ENCODE measurements at regions not wholly inside any gene's neighbourhood (a gene's known extent, or its start where the extent isn't known, plus 50 kb on each side); places are given as distances from the start of the nearest gene placed in this dataset.
"Not testable (repeated sequence)": the region's sequence is repeated elsewhere in the genome, so short reads cannot be mapped to it uniquely, and the experiment has no call there.

GRCh38 chr10:26368463-26368862 is 69.7 kb upstream of the APBB1IP start:
- CTCF ChIA-PET = no interaction called here

GRCh38 chr10:26372513-26373354 is 65.4 kb upstream of the APBB1IP start:
- Mint-ChIP-seq H3K36me3 (ENCODE audit: insufficient read depth, unreplicated experiment) (no peaks in the 10 kb centered on the region), H3K9me3 (ENCODE audit: low read depth, unreplicated experiment) (peaks cover 3% of the 10 kb centered on the region), H3K4me3 (ENCODE audit: low read depth, unreplicated experiment) (no peak overlapping the region), H3K27me3 (ENCODE audit: unreplicated experiment) (no peaks in the 10 kb centered on the region), H3K27ac (ENCODE audit: unreplicated experiment) (no peak overlapping the region), H3K4me1 (ENCODE audit: low read depth, unreplicated experiment) (peaks cover under 1% of the 10 kb centered on the region)
- DNase-seq = no peak
- no TSS peak for BruUV-seq (replicated peaks)
- no peak for TF ChIP-seq CTCF (IDR thresholded peaks at IDR 0.05; ENCODE audit: unreplicated experiment)
- intact Hi-C loops (cut with micrococcal nuclease; ENCODE audit: unreplicated experiment) = no loop called here
- CTCF ChIA-PET = no interaction called here

More at GRCh38 chr10:26368463-26368862, 69.7 kb upstream of the APBB1IP start:
- Mint-ChIP-seq H3K9me3 (ENCODE audit: low read depth, unreplicated experiment) (peaks cover 3% of the 10 kb centered on the region), H3K4me3 (ENCODE audit: low read depth, unreplicated experiment) (no peak overlapping the region), H3K27ac (ENCODE audit: unreplicated experiment) (no peak overlapping the region), H3K36me3 (ENCODE audit: insufficient read depth, unreplicated experiment) (peaks cover 7% of the 10 kb centered on the region), H3K27me3 (ENCODE audit: unreplicated experiment) (no peaks in the 10 kb centered on the region), H3K4me1 (ENCODE audit: low read depth, unreplicated experiment) (peaks cover 24% of the 10 kb centered on the region)
- BruUV-seq (replicated peaks) = no TSS peak
- no peak for TF ChIP-seq CTCF (IDR thresholded peaks at IDR 0.05; ENCODE audit: unreplicated experiment)
- intact Hi-C loops (cut with micrococcal nuclease; ENCODE audit: unreplicated experiment) = loop anchor here (5.0 kb wide), 1 partner anchor 119 kb away; no protein-coding TSS in a partner anchor
- no peak for DNase-seq

- CTCF ChIA-PET = no interaction called here
- Mint-ChIP-seq H3K9me3 (ENCODE audit: low read depth, unreplicated experiment) (peaks cover 3% of the 10 kb centered on the region), H3K27ac (ENCODE audit: unreplicated experiment) (no peak overlapping the region), H3K4me1 (ENCODE audit: low read depth, unreplicated experiment) (no peaks in the 10 kb centered on the region), H3K36me3 (ENCODE audit: insufficient read depth, unreplicated experiment) (no peaks in the 10 kb centered on the region), H3K4me3 (ENCODE audit: low read depth, unreplicated experiment) (no peak overlapping the region), H3K27me3 (ENCODE audit: unreplicated experiment) (no peaks in the 10 kb centered on the region)
- DNase-seq = no peak
- intact Hi-C loops (cut with micrococcal nuclease; ENCODE audit: unreplicated experiment) = no loop called here
- no TSS peak for BruUV-seq (replicated peaks)
- TF ChIP-seq CTCF (IDR thresholded peaks at IDR 0.05; ENCODE audit: unreplicated experiment) = no peak
These were observed 63.7 kb upstream of the APBB1IP start for GRCh38 chr10:26374426-26374825.

- DNase-seq; H3K9me3 Mint-ChIP-seq (ENCODE audit: low read depth, unreplicated experiment): not testable (repeated sequence)
These were observed 60.8 kb upstream of the APBB1IP start for GRCh38 chr10:26377224-26377810.

GRCh38 chr10:26378861-26379294 is 59.3 kb upstream of the APBB1IP start:
- Mint-ChIP-seq H3K27me3 (ENCODE audit: unreplicated experiment) (no peaks in the 10 kb centered on the region), H3K9me3 (ENCODE audit: low read depth, unreplicated experiment) (peaks cover 3% of the 10 kb centered on the region), H3K36me3 (ENCODE audit: insufficient read depth, unreplicated experiment) (no peaks in the 10 kb centered on the region), H3K4me1 (ENCODE audit: low read depth, unreplicated experiment) (no peaks in the 10 kb centered on the region), H3K4me3 (ENCODE audit: low read depth, unreplicated experiment) (no peak overlapping the region), H3K27ac (ENCODE audit: unreplicated experiment) (no peak overlapping the region)
- DNase-seq = no peak
- BruUV-seq (replicated peaks) = no TSS peak
- CTCF ChIA-PET = no interaction called here
- no peak for TF ChIP-seq CTCF (IDR thresholded peaks at IDR 0.05; ENCODE audit: unreplicated experiment)
- intact Hi-C loops (cut with micrococcal nuclease; ENCODE audit: unreplicated experiment) = no loop called here

More at GRCh38 chr10:26377224-26377810, 60.8 kb upstream of the APBB1IP start:
- BruUV-seq (replicated peaks); H3K36me3 Mint-ChIP-seq (ENCODE audit: insufficient read depth, unreplicated experiment); H3K27ac Mint-ChIP-seq (ENCODE audit: unreplicated experiment); H3K4me1 Mint-ChIP-seq (ENCODE audit: low read depth, unreplicated experiment); H3K4me3 Mint-ChIP-seq (ENCODE audit: low read depth, unreplicated experiment); H3K27me3 Mint-ChIP-seq (ENCODE audit: unreplicated experiment); CTCF ChIA-PET; intact Hi-C loops (cut with micrococcal nuclease; ENCODE audit: unreplicated experiment): not testable (repeated sequence)
